Myocyte (in vitro differentiated cells): ENCODE measurements at regions not wholly inside any gene's neighbourhood (a gene's known extent, or its start where the extent isn't known, plus 50 kb on each side); places are given as distances from the start of the nearest gene placed in this dataset.
"Not testable (repeated sequence)": the region's sequence is repeated elsewhere in the genome, so short reads cannot be mapped to it uniquely, and the experiment has no call there.

Experiments used
- DNase-seq: peaks from one replicate; pipeline ENCODE4 v3.0.0-alpha.2; 2012; ENCODE audit warnings: low read depth

DNA sequence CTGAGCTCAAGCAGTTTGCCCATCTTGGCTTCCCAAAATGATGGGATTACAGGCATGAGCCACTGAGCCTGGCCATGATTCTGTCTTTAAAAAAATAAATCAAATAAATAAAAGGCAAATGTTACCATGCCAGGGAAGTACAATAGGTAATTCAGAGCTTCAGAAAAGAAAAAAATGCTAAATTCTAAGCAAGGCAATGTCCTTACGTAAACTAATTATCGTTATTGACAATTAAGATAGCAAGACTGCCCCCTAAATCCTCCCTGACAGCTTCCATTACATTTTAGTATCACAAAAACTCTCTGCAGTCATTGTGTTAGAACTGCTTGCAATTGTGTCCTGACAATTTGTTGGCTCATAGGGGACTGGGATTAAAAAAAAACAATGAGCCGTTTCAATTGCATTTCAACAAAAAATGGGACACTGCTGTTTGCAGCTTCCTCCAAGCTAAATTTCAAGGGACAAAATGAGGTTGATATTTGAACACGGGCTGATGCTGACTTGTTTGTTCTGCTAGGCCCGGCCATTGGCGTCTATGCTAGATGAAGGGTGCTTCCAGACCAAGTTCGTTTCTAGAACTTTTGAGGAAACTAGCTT, 88.9 kb downstream of the MOGAT1 start:
- DNase-seq, result no peak

DNA sequence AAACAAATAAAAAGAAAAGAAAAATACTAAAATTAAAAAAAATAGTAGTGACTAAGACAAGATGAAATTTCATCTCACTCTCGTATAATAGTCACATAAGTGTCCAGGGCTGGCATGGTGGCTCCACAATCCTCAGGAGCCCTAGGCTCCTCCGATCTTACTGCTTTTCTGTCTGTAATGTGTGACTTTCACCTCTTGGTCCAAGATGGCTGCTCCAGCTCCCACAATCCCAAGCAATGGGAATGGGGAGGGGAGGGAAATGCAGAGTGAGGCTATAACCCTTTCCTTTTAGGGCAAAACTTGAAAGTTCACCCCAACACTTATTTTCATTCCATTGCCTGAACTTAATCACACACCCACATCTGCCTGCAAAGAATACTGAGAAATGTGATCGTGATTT, 90.4 kb downstream of the MOGAT1 start:
- no peak for DNase-seq

GRCh38 chr2:222762342-222762741, 90.9 kb downstream of the MOGAT1 start:
- DNase-seq, result no peak

GRCh38 chr2:222765883-222766282, 94.4 kb downstream of the MOGAT1 start:
- not testable (repeated sequence) for DNase-seq

GRCh38 chr2:222768019-222768418, 92.8 kb upstream of the ACSL3 start:
- not testable (repeated sequence) for DNase-seq

- DNase-seq, result no peak
These were observed 91.4 kb upstream of the ACSL3 start for GRCh38 chr2:222769446-222769845.

DNA sequence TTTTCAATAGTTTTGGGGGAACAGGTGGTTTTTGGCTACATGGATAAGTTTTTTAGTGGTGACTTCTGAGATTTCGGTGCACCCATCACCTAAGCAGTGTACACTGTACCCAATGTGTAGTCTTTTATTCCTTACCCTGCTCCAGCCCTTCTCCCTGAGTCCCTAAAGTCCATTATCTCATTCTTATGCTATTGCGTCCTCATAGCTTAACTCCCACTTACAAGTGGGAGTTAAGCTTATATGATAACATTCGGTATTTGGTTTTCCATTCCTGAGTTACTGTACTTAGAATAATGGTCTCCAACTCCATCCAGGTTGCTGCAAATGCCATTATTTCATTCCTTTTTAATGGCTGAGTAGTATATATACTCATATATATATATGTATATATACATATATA, 90.9 kb upstream of the ACSL3 start:
- DNase-seq, result no peak

- no peak for DNase-seq
These were observed 89.0 kb upstream of the ACSL3 start for GRCh38 chr2:222771832-222772231.

GRCh38 chr2:222774941-222775340, 85.9 kb upstream of the ACSL3 start:
- DNase-seq, result no peak

DNA sequence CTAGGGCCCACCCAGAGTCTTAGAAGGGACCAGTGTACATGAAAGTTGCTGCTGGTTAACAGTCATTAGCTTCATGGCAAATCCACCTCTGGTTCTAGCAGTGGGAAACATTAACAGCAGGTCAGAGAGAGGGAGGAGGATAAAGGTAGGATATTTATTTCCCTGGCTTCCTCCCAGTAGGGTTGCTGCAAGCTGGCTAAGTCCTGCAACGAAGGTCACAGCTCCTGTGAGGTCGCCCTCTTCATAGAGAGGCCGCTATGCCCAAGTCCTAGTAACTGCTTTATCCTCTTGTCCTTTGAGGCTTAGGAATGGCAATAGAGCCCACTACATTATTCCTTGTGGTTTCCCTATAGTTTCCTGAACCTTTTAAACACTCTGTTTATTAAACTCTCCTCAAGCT, 84.0 kb upstream of the ACSL3 start:
- DNase-seq, result no peak

- no peak for DNase-seq
These were observed 82.4 kb upstream of the ACSL3 start for GRCh38 chr2:222778400-222778799.

GRCh38 chr2:222779145-222779832, 81.5 kb upstream of the ACSL3 start:
- no peak for DNase-seq

DNA sequence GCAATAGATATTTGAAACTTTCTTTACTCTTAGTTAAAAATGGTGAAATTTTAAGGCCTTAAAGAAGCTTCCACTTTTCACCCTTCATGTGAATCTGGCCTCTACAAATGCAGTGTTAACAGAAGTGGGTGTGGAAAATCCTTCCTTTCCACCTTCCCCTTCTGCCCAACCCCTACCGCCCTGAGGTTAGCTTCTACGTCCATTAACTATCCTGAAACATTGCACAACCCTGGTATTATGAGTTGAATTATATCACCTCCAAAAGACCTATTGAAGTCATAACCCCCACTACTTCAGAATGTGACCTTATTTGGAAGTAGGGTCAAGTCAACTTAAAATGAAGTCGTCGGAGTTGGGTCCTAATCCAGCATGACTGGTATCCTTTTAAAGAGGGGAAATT, 80.8 kb upstream of the ACSL3 start:
- no peak for DNase-seq

- DNase-seq, result no peak
These were observed 78.6 kb upstream of the ACSL3 start for GRCh38 chr2:222782201-222782730.

DNA sequence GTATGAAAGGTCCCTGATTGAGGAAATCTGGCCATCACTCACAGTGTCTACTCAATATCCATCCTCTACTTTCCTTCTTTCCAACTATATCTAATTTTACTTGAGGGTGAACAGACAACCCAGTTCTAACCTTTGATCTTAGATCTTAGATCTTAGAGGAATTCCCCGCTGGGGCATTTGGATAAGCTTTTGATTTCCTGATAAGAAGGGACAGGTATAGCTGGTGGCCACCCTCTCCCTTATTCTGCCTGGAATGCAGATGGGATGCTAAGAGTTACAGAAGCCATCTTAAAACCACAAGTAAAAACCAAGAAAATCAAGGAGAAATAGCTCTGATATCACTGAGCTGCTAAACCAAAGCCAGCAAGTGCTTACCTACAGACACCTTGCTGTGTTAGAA, 77.2 kb upstream of the ACSL3 start:
- no peak for DNase-seq

GRCh38 chr2:222790932-222791331, 69.9 kb upstream of the ACSL3 start:
- no peak for DNase-seq

DNA sequence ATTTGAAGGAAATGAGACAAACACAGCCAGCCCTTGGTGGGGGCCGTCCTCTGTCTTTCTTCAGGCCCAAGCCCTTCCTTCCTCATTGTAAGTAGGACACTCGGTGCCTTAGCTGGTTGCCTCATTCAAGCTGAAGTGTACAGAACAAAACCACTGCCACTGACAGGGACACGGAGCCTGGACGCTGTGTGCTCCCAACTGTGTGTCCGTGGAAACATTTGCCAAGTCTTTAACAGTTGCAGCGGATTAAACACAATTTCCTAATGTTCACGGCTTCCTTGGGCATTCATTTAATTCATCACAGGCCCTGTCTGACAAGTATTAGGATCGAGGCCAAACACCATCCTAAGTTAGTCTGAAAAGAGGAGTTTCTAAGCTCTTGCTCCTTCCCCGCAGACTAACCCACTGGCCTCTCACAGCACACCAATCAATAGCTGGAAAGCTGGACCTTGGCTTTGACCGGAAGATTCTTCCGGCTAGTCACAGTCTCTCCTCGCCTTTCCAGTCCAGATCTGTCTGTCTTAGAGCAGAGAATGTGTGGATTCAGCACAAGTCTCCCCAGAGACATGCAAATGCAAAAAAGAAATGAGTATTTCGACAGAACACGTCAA, 68.7 kb upstream of the ACSL3 start:
- DNase-seq, result peak; percentile 28

DNA sequence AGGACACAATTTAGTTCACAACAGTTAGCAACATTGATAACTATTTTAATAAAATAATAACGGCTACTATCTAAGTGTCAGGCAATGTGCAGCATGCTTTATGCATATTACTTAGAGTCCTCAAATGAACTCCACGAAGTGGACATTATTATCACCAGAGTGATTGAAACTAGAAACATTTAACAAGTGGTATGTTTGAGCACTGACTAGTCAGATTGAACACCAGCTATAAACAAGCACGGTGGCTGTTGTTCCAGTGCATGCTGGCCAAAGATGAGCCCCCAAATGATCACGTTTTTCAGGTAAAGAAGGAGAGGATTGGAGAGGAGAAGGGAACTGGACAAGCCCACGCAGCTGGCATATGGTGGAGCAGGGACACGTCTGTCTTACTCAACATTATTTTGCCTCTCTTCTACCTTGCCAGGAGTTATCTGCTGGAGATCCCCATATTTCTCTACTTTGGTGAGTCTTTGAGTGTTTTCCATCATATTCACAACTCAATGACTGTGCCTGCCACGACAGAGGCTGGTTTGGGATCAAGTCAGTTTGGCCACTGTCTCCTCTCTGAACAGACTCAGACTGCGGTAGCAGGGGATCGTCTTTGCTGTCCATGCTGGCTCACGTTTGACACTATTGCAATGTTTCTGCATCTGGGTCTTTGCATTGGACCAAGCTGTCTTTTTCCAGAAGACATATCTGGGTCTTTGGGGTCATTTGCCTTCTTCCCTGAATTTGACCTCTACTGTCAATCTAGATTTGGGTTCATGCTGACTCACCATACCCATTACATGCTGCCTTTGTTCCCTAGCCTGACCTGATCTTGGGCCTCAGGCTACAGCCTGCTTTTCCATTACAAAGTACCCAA, 66.0 kb upstream of the ACSL3 start:
- DNase-seq, result no peak

DNA sequence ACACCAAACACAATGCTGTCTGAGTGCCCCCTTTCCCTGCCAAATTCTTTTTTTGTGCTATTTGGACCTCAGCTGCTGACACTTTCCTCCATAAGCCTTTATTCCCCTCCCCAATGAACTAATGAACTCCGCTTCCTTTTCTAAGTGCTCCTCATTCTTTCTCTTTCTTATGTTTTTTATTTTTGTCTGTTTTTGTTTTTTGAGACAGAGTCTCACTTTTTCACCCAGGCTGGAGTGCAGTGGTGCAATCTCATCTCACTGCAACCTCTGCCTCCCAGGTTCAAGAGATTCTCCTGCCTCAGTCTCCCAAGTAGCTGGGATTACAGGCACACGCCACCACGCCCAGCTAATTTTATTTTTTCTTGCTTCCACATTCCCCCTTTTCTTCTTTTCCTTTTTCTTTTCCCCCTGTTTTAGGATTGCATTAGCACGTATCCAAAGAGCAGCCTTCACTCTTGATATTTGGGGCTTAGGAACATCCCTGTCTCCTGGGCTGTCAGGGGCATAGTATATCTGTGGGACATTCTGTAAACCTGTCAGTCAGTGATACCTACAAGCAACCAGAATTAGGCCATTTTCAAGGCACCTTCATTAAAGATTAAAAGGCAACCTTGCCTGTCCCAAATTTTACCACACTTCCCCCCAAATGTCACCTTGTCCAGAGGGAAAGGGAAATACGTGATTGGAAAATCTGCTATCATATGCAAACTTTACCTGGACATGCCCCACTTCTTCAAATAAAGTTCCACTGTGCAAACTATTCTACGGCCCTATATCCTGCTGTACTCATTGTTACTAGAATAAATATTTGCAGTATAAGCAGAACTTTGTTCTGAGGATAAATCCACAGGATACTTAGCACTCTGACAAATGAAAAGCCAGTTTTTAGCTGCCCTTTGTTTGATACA, 65.1 kb upstream of the ACSL3 start:
- DNase-seq, result no peak

- DNase-seq, result no peak
These were observed 64.3 kb upstream of the ACSL3 start for GRCh38 chr2:222796413-222797103.
